ENCODE measurements at regions not wholly inside any gene's neighbourhood (a gene's known extent, or its start where the extent isn't known, plus 50 kb on each side); places are given as distances from the start of the nearest gene placed in this dataset.
A peak's percentile ranks its signal among the peaks of the same experiment; 100 is the strongest.

- no peak for DNase-seq (ENCODE audit: low spot score)
Measured at GRCh38 chr10:89829262-89829886, 128.0 kb downstream of the KIF20B start.

DNA sequence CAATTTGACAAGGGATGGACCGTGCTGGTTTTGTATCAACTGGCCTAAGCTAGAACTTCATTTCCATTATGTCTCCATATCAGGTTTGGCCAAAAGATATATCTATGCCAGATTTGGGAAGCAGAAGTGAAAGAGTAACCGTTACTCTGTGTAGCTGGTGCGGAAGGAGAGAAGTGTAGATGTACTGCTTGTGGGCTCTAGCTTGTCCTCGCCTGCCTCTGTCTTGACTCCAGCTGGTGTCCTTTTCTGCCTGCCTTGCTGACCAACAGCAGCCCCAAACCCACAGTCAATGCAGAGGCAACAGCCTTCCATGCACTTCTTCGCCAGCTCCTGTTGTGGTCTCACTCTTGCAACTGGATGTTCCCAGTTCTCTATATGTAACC is 128.5 kb downstream of the KIF20B start:
- DNase-seq (ENCODE audit: low spot score), result no peak

- DNase-seq (ENCODE audit: low spot score), result no peak
Measured at GRCh38 chr10:89830624-89831023, 129.2 kb downstream of the KIF20B start.

DNA sequence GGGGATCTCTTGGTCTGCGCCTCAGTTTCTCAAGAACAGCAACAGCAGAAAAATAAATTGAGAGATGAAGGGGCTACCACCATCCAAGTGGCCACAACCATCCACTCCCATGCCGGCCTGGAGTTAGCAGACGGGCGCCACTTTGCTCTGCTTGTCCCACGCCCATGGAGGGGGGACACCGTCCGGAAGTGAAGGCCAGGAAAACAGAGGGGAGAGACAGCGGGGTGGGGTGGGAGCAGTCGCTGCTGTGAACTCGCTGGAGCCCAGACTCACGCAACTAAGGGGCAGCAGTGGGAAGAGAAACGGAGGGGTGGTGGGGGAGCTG is 135.4 kb downstream of the KIF20B start:
- DNase-seq (ENCODE audit: low spot score), result no peak

DNA sequence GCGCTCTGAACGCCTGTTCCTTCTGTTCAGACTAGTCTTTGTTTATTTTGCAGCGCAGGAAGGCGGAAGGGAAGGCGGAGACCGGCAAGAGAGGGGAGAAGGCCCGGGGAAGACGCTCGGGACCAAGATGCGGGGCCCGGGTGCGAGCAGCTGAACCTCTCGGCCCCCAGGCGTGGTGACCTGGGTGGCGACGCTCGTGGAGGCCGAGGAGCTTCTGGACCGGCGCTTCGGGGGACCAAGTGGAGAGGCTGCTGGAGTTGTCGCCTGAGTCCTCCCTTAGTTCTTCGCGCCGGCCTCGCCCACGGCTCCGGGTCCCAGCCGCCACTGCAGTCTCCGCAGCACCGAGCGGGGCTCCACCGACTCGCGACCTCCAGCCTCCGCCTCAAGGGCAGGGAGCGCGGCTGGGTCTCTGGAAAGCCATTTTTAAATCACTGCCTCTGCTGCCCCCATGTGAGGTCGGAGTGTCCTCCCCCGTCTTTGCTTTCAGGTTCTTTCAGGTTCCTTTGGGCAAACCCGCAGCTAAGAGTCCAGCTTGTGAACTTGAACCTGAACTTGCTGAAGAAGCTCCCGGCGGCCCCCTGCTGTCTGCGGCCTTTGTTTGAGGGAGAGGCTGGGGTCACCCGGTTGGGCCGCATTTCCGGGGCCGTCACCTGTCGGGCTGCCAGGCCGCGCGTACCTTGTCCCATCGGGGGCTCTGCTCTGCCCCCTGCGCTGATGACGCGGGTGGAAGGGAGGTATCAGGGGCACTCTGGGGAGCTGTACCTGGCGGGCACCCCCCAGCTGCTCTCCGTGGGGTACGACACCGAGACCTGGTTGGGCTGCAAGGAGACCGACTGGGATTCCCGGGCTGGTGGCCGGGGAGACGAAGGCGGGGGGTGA is 136.0 kb downstream of the KIF20B start:
- peak; percentile 33 for DNase-seq (ENCODE audit: low spot score)

DNA sequence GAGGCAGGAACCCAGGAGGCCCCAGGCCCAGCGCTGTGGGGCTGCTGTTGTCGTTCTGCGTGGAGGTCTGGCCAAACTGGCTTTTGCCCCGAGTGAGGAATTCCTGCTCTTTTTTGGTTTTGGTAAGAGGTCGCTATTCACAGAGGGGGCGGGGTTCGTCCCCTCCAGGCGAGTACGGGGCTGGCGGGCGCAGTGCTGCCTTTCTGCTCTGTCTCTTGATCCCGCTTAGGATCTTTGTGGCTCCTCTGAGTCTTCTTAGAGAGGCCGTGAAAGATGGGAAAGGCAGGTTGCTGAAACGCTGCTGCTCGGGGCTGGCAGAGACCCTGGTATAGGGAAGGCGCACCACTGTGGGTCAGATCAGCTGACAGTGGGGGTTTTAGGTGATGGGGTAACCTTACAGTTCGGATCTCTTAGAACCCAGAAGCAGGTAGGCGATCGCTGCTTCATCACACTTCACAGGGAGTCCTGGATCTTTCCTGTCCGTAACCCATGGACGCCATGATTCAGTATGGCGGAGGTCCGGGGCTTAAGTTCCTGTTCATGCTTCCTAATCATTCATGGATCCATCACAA is 136.7 kb downstream of the KIF20B start:
- peak; percentile 34 for DNase-seq (ENCODE audit: low spot score)

DNA sequence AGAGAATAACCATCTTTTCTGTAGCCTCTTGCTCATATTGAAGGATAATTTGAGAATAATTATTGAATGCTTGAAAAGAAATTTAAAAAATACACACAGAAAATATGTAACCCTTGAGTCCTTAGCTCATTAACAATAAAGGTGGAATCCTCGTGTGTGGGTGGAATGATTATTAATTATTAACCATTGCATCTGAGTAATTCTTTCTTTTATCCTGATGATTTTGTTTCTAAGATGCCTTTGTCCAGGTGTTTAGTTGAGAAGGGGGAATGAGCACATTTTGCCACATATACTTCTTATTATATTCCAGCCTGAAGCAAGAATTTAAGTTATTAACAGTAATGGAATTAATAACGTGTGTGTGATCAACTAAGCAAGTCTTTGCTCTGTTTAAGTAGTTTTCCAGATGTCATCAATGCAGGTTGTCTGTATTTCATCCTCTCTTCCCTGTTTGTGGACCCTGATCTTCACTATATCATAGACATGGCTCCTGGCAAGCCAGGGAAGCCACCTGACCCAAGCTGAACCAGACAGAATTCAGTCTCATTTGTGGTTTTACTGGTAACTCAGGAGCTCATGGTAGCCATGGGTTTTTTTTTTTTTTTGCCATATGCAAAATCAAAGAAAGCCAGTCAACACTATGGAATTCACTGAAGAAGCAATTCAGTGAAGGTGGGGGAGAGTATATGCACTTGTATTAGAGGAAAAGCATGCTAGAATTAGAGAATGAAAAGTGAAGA is 144.3 kb downstream of the KIF20B start:
- DNase-seq (ENCODE audit: low spot score), result no peak

GRCh38 chr10:89846281-89846630 is 144.9 kb downstream of the KIF20B start:
- DNase-seq (ENCODE audit: low spot score), result no peak

DNA sequence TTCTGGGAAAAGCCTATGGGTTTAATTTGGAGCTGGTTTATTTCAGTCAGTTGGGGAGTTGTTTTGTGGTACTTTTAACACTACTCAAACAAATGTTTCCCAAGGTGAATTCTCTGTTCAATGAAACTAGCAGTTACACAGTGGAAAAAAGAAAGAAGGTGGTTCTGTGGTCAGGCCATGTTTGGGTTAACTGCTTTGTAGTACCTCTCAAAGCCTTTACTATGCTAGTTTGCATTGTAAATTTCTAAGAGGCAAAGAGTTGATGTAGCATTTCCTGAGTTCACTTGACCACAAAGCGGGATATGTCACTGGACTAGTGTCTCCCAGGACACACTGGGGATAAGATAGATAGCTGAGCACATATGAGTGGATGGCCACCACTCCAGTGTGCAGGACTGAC is 145.4 kb downstream of the KIF20B start:
- no peak for DNase-seq (ENCODE audit: low spot score)

- DNase-seq (ENCODE audit: low spot score), result no peak
Measured at GRCh38 chr10:89852872-89853271, 151.5 kb downstream of the KIF20B start.

DNA sequence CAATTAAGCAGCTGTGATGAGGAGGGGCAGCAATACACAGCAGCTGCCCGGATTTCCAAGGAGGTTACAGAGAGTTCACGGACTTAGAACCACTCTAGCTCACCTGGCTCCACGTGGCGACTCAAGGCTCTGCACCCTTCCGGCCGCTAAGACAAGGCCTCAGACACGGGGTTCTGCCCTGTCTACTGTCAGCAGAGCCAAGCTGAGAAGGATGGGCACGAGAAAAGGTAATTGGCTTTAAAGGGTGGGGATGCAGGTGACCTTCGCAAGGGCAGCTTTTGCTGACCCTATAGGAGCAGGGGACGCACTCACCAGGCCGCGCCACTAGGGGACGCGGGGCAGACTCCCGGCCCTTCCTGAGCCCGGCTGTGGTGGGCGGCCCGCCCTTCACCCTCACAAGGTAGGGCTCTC is 152.4 kb downstream of the KIF20B start:
- peak; percentile 80 for DNase-seq (ENCODE audit: low spot score)

GRCh38 chr10:89857431-89858042 is 156.1 kb downstream of the KIF20B start:
- DNase-seq (ENCODE audit: low spot score), result no peak

DNA sequence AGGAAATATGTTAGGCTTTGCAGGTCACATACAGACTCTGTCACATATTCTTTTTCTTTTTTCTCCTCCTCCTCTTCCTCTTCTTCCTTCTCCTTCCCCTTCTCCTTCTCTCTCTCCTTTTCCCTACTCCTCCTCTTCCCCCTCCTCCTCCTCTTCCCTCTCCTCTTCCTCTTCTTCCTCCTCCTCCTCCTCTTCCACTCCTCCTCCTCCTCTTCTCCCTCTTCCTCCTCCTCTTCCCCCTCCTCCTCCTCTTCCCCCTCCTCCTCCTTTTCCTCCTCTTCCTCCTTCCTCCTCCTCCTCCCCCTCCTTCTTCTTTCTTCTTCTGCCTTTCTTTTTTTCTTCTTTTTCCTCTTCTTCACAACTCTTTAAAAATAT is 159.8 kb downstream of the KIF20B start:
- DNase-seq (ENCODE audit: low spot score), result no peak

- no peak for DNase-seq (ENCODE audit: low spot score)
Measured at GRCh38 chr10:89861584-89862301, 160.4 kb downstream of the KIF20B start.

GRCh38 chr10:89867964-89868363 is 166.6 kb downstream of the KIF20B start:
- no peak for DNase-seq (ENCODE audit: low spot score)

- no peak for DNase-seq (ENCODE audit: low spot score)
Measured at GRCh38 chr10:89869180-89869579, 167.8 kb downstream of the KIF20B start.

DNA sequence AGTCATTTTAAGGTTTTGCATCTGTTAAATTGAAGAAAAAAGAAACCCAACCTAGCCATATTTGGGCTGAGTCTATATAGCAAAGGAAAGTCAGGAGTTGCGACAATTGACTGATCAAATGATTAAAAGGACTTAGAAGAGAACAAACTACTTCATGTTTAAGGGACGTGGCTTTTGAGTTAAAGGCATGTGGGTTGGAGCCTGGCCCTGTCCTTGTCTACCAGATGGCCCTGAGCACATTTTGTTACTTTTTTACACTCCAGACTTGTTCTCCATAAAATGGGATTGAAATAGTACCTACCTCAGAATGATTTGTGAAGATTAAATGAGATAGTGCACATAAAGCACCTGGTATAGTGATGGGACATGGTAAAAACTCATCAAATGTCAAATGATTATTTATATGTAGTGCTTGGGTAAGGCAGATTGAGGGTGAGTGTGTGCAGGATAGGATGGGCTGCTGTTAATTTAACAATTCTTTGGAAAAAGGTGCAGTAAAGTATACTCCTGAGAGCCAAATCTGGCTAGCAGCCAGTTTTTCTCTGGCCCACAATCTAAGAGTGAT is 168.3 kb downstream of the KIF20B start:
- DNase-seq (ENCODE audit: low spot score), result no peak

GRCh38 chr10:89870936-89871335 is 169.5 kb downstream of the KIF20B start:
- DNase-seq (ENCODE audit: low spot score), result no peak

DNA sequence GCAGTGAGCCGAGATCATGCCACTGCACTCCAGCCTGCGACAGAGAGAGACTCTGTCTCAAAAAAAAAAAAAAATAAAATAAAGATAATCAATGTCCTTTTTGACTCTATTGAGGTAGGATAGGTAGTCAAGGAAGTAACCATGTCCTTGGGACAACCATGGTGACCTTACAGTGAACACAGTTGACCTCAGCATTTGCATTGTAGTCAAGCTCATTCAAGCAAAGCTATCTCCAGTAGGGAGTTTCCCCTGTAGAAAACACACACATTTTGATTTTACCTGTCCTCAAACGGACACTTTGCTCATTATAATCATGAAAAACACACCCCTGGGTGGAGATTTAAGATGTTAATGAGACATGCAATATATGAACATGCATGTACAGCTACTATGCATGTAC is 171.7 kb downstream of the KIF20B start:
- no peak for DNase-seq (ENCODE audit: low spot score)

DNA sequence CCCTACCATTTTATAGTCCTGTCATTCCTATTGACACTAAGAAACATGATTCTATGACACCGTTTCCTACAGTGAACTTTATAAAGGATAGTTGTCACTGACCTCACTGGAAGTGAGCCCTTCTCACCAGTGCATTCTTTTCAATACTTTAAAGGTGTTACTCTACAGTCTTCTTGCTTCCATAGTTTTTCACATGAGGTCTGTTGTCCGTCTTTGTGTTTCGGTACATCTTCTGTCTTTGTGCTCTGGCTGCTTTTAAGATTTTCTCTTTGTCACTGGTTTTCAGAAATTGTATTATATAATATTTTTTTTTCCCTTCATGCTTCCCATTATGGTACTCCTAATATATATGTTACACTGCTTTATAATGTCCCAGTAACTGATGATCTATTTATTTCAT is 174.2 kb downstream of the KIF20B start:
- DNase-seq (ENCODE audit: low spot score), result no peak

DNA sequence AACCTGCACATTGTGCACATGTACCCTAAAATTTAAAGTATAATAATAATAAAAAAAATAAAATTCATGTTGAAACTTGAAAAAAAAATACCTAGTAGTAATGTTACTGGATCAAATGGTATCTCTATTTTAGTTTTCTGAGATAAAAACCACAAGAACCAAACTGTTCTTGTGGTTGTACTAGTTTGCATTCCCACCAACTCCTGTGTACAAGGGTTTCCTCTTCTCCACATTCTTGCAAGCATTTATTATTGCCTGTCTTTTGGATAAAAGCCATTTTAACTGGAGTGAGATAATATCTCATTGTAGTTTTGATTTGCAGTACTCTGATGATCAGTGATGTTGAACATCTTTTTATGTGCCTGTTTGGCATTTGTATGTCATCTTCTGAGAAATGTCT is 177.7 kb downstream of the KIF20B start:
- DNase-seq (ENCODE audit: low spot score), result no peak

GRCh38 chr10:89887406-89887805 is 186.0 kb downstream of the KIF20B start:
- no peak for DNase-seq (ENCODE audit: low spot score)

Measured in iPS-NIHi11 (cell line).